SH-SY5Y (cell line): ENCODE measurements at regions not wholly inside any gene's neighbourhood (a gene's known extent, or its start where the extent isn't known, plus 50 kb on each side); places are given as distances from the start of the nearest gene placed in this dataset.

Experiments used
- GATA2 ChIP-seq: IDR thresholded peaks from 2 replicates; pipeline ENCODE4 v1.6.1; 2011; ENCODE audit warnings: mild to moderate bottlenecking, low read depth, low read length
- GATA3 ChIP-seq: IDR thresholded peaks from 2 replicates; pipeline ENCODE4 v1.6.1; 2011; ENCODE audit warnings: low read depth, mild to moderate bottlenecking, low read length, moderate library complexity

DNA sequence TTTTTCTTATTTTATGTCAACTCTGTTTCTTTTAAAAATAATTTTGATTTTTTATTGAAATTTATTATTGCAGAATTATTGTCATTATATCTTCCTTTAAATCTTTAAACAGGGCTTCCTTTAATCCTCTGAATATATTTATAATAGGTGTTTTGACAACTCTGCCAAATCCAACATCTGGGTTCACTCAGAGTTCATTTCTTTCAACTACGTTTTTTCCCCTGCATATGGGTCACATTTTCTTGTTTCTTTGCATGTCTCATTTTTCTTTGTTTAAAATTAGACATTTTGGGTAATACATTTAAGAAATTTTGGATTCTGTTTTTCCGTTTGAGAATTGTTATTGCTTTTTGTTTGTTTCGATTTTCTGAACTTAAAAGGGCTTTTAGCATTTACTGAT lies 655.1 kb upstream of the CITED2 start:
- no peak for TF ChIP-seq GATA2
- no peak for TF ChIP-seq GATA3
